PC-3 (cell line): ENCODE measurements at regions not wholly inside any gene's neighbourhood (a gene's known extent, or its start where the extent isn't known, plus 50 kb on each side); places are given as distances from the start of the nearest gene placed in this dataset.

Source experiments
- ATAC-seq: fragments of 200-7000 bp; cut with Tn5 transposase; 2 replicates; pipeline ENCODE4 v1.9.1; 2020; ENCODE audit warnings: mild to moderate bottlenecking, moderate library complexity
- BruUV-seq: library from RNA; stranded (reverse); fragments of 400-500 nt; replicated peaks from 2 replicates; lab custom pipeline; 2021; lab: Mats Ljungman, UMichigan
- CTCF ChIA-PET: fragments of 300-600 bp; sonication (Branson Sonifier 250); formaldehyde crosslinking; loops from one replicate; lab custom pipeline; 2022; ENCODE audit warnings: antibody characterized with exemption; lab: Charles Lee
- POLR2A ChIA-PET: fragments of 300-600 bp; sonication (Branson Sonifier 250); formaldehyde crosslinking; loops from one replicate; lab custom pipeline; 2022; ENCODE audit warnings: antibody characterized with exemption; ENCODE audit not compliant: unreplicated experiment; lab: Charles Lee
- DNase-seq: peaks from one replicate; pipeline ENCODE4 v3.0.0-alpha.2; 2015
- H2AFZ ChIP-seq: fragments of 300-600 bp; sonication (generic); 2 replicates; pipeline ENCODE4 v1.6.0; 2016; ENCODE audit warnings: antibody characterized with exemption, low read length
- H3F3A ChIP-seq: fragments of 300-600 bp; sonication (generic); one replicate; pipeline ENCODE4 v1.6.0; 2017; ENCODE audit warnings: antibody characterized with exemption, low read length, control low read depth, mild to moderate bottlenecking; ENCODE audit not compliant: unreplicated experiment
- H3K27ac ChIP-seq: fragments of 300-600 bp; sonication (generic); 2 replicates; pipeline ENCODE4 v1.5.1; 2016; ENCODE audit warnings: mild to moderate bottlenecking, low read length
- H3K27me3 ChIP-seq: fragments of 300-600 bp; sonication (generic); 2 replicates; pipeline ENCODE4 v1.6.1; 2016; ENCODE audit warnings: low read length, mixed read lengths
- H3K36me3 ChIP-seq: fragments of 300-600 bp; sonication (generic); 2 replicates; pipeline ENCODE4 v1.6.1; 2016; ENCODE audit warnings: low read depth, mixed run types, low read length, mixed read lengths
- H3K4me1 ChIP-seq: fragments of 300-600 bp; sonication (generic); 2 replicates; pipeline ENCODE4 v1.5.1; 2016; ENCODE audit warnings: low read length; ENCODE audit not compliant: insufficient read depth
- H3K4me2 ChIP-seq: fragments of 300-600 bp; sonication (generic); 2 replicates; pipeline ENCODE4 v1.6.0; 2016; ENCODE audit warnings: low read length
- H3K4me3 ChIP-seq: fragments of 300-600 bp; sonication (generic); 2 replicates; pipeline ENCODE4 v1.5.1; 2016; ENCODE audit warnings: mild to moderate bottlenecking, low read length, mixed read lengths
- H3K79me2 ChIP-seq: fragments of 300-600 bp; sonication (generic); 2 replicates; pipeline ENCODE4 v1.6.1; 2017; ENCODE audit warnings: low read length, mixed read lengths
- H3K9ac ChIP-seq: fragments of 300-600 bp; sonication (generic); 2 replicates; pipeline ENCODE4 v1.6.0; 2016; ENCODE audit warnings: mild to moderate bottlenecking, low read length
- H3K9me2 ChIP-seq: fragments of 300-600 bp; sonication (generic); replicated peaks from 2 replicates; pipeline ENCODE4 v1.6.1; 2016; ENCODE audit warnings: mixed run types, low read length, mixed read lengths
- H3K9me3 ChIP-seq: fragments of 300-600 bp; sonication (generic); 2 replicates; pipeline ENCODE4 v1.6.1; 2016; ENCODE audit warnings: low read length, mixed read lengths
- H4K20me1 ChIP-seq: fragments of 300-600 bp; sonication (generic); 2 replicates; pipeline ENCODE4 v1.6.1; 2016; ENCODE audit warnings: low read length, mixed read lengths
- CTCF ChIP-seq: fragments of 300-600 bp; sonication (generic); conservative IDR thresholded peaks from 2 replicates; pipeline ENCODE4 v1.5.1; 2017; ENCODE audit warnings: antibody characterized with exemption, low read depth, mild to moderate bottlenecking, low read length
- EZH2 ChIP-seq: fragments of 300-600 bp; sonication (generic); IDR thresholded peaks from one replicate; pipeline ENCODE4 v1.6.1; 2017; ENCODE audit warnings: antibody characterized with exemption, mild to moderate bottlenecking, low read length; ENCODE audit not compliant: unreplicated experiment
- EZH2phosphoT487 ChIP-seq: fragments of 300-600 bp; sonication (generic); IDR thresholded peaks from 2 replicates; pipeline ENCODE4 v1.6.1; 2018; ENCODE audit warnings: mild to moderate bottlenecking, antibody characterized with exemption, low read length, borderline replicate concordance
- intact Hi-C: fragments of 100-400 bp; cut with micrococcal nuclease; formaldehyde crosslinking; loops from 2 replicates; pipeline ENCODE4 v1.9.0; 2023

GRCh38 chr7:156139633-156140032 lies 327.4 kb upstream of the SHH start:
- no peak overlapping the region for H3K4me3 ChIP-seq
- H3K4me1 ChIP-seq = no peaks in the 10 kb centered on the region
- H3K9me3 ChIP-seq = no peaks in the 10 kb centered on the region
- no TSS peak for BruUV-seq
- no peak for TF ChIP-seq EZH2phosphoT487
- TF ChIP-seq EZH2 = no peak
- no peak for TF ChIP-seq CTCF
- no peak for DNase-seq
- ChIA-PET POLR2A (no interaction called here), CTCF (no interaction called here)
- no peaks in the 10 kb centered on the region for H3K79me2 ChIP-seq
- no peaks in the 10 kb centered on the region for H3K36me3 ChIP-seq
- ATAC-seq = no peak
- no peaks in the 10 kb centered on the region for H3K9me2 ChIP-seq
- no peak overlapping the region for H3K4me2 ChIP-seq
- no peak overlapping the region for H3K27ac ChIP-seq
- H2AFZ ChIP-seq = no peak overlapping the region
- H4K20me1 ChIP-seq = no peaks in the 10 kb centered on the region
- peaks cover 55% of the 10 kb centered on the region for H3K27me3 ChIP-seq
- no peaks in the 10 kb centered on the region for H3F3A ChIP-seq
- no peak overlapping the region for H3K9ac ChIP-seq
- intact Hi-C loops = no loop called here

- Histone ChIP-seq H3K9me2 (no peaks in the 10 kb centered on the region), H4K20me1 (no peaks in the 10 kb centered on the region), H3K27ac (no peak overlapping the region), H3K9me3 (no peaks in the 10 kb centered on the region), H2AFZ (no peak overlapping the region), H3K4me2 (no peak overlapping the region), H3K4me3 (no peak overlapping the region), H3K9ac (no peak overlapping the region), H3K4me1 (no peaks in the 10 kb centered on the region), H3K36me3 (no peaks in the 10 kb centered on the region), H3K79me2 (no peaks in the 10 kb centered on the region), H3F3A (no peaks in the 10 kb centered on the region), H3K27me3 (peaks cover 49% of the 10 kb centered on the region)
- BruUV-seq = no TSS peak
- TF ChIP-seq CTCF (no peak), EZH2phosphoT487 (no peak), EZH2 (no peak)
- ChIA-PET CTCF (no interaction called here), POLR2A (no interaction called here)
- ATAC-seq (no peak), DNase-seq (no peak)
- intact Hi-C loops = no loop called here
Observed at GRCh38 chr7:156139112-156139511, 326.8 kb upstream of the SHH start.

GRCh38 chr7:156131881-156132280 lies 319.6 kb upstream of the SHH start:
- TF ChIP-seq CTCF = no peak
- TF ChIP-seq EZH2phosphoT487 = no peak
- no peak for TF ChIP-seq EZH2
- Histone ChIP-seq H3K4me3 (no peak overlapping the region), H3K9me3 (no peaks in the 10 kb centered on the region), H3K9ac (no peak overlapping the region), H3K4me1 (no peaks in the 10 kb centered on the region), H3K36me3 (no peaks in the 10 kb centered on the region), H3F3A (no peaks in the 10 kb centered on the region), H2AFZ (no peak overlapping the region), H3K79me2 (no peaks in the 10 kb centered on the region), H3K9me2 (no peaks in the 10 kb centered on the region), H3K4me2 (no peak overlapping the region), H3K27me3 (peaks cover 24% of the 10 kb centered on the region; the same call in 1 of the 2 replicates), H3K27ac (no peak overlapping the region), H4K20me1 (no peaks in the 10 kb centered on the region)
- no peak for DNase-seq
- intact Hi-C loops = no loop called here
- ATAC-seq = no peak
- ChIA-PET CTCF (no interaction called here), POLR2A (no interaction called here)
- no TSS peak for BruUV-seq
